ENCODE measurements at regions not wholly inside any gene's neighbourhood (a gene's known extent, or its start where the extent isn't known, plus 50 kb on each side); places are given as distances from the start of the nearest gene placed in this dataset.

- no peaks in the 10 kb centered on the region for H3K27me3 ChIP-seq (ENCODE audit: control insufficient read depth in 1 of 2, insufficient read depth in 2 of 2, low read length in 2 of 2)
- ChIA-PET POLR2A (no interaction called here), CTCF (ENCODE audit: low intra/inter-chr PET ratio, low total read pairs) (no interaction called here)
- in situ Hi-C loops (cut with HindIII; ENCODE audit: extremely low pct_ligation_motif_present, low pct_unique_long_range_greater_than_20kb) = no loop called here
- intact Hi-C loops (cut with micrococcal nuclease; ENCODE audit: unreplicated experiment) = no loop called here
- TF ChIP-seq MNT (IDR thresholded peaks at IDR 0.05) (peak; percentile 57), JARID2 (CRISPR knock-in tag; IDR thresholded peaks at IDR 0.05; ENCODE audit: insufficient replicate concordance) (no peak)
- WGBS (ENCODE audit: low lambda C conversion rate) = 98% methylated on average over 2 of the region's 2 CpGs
- no peaks in the 10 kb centered on the region for H3K9me3 ChIP-seq (ENCODE audit: low read length)
- DNase-seq (ENCODE audit: low spot score) (no peak), ATAC-seq (no peak), FAIRE-seq (no peak)
- H3K4me3 ChIP-seq (replicated peaks in 1 of 3; ENCODE audit: insufficient read depth in 1 of 3, low read depth in 2 of 3, low read length in 3 of 3) = no peak overlapping the region
- no peak overlapping the region for H3K4me2 ChIP-seq (ENCODE audit: low read depth, low read length)
- no peak overlapping the region for H3K27ac ChIP-seq (ENCODE audit: extremely low read length, insufficient read depth, low read length)
- BruUV-seq (replicated peaks) = no TSS peak
- H2AFZ ChIP-seq (ENCODE audit: low read length) = no peak overlapping the region
- no peaks in the 10 kb centered on the region for H3K79me2 ChIP-seq (ENCODE audit: insufficient read depth, low read length)
- no peak overlapping the region for H3K9ac ChIP-seq (ENCODE audit: insufficient read depth, low read depth, low read length)
- H4K20me1 ChIP-seq (ENCODE audit: insufficient read depth, low read length) = no peaks in the 10 kb centered on the region
- H3K4me1 ChIP-seq (ENCODE audit: insufficient read depth, low read length) = peaks cover 14% of the 10 kb centered on the region
- peaks cover 0 to 4% of the 10 kb centered on the region in 2 experiments; a peak in 1 of 5 replicates for H3K36me3 ChIP-seq (replicated peaks in 1 of 2; ENCODE audit: control insufficient read depth in 1 of 2, insufficient read depth in 2 of 2, low read length in 2 of 2)
Observed at GRCh38 chr1:95180371-95180770, 53.6 kb upstream of the RWDD3 start.

- H4K20me1 ChIP-seq (ENCODE audit: insufficient read depth, low read length) = no peaks in the 10 kb centered on the region
- no peak overlapping the region for H3K27ac ChIP-seq (ENCODE audit: extremely low read length, insufficient read depth, low read length)
- DNase-seq (ENCODE audit: low spot score) (no peak), ATAC-seq (no peak), FAIRE-seq (no peak)
- no peak overlapping the region for H3K9ac ChIP-seq (ENCODE audit: insufficient read depth, low read depth, low read length)
- no TSS peak for BruUV-seq (replicated peaks)
- H3K4me1 ChIP-seq (ENCODE audit: insufficient read depth, low read length) = peaks cover 14% of the 10 kb centered on the region
- in situ Hi-C loops (cut with HindIII; ENCODE audit: extremely low pct_ligation_motif_present, low pct_unique_long_range_greater_than_20kb) (no loop called here), intact Hi-C loops (cut with micrococcal nuclease; ENCODE audit: unreplicated experiment) (no loop called here)
- no peak overlapping the region for H3K4me2 ChIP-seq (ENCODE audit: low read depth, low read length)
- H3K4me3 ChIP-seq (replicated peaks in 1 of 3; ENCODE audit: insufficient read depth in 1 of 3, low read depth in 2 of 3, low read length in 3 of 3) = no peak overlapping the region
- H2AFZ ChIP-seq (ENCODE audit: low read length) = no peak overlapping the region
- peaks cover 0 to 4% of the 10 kb centered on the region in 2 experiments; a peak in 1 of 5 replicates for H3K36me3 ChIP-seq (replicated peaks in 1 of 2; ENCODE audit: control insufficient read depth in 1 of 2, insufficient read depth in 2 of 2, low read length in 2 of 2)
- no peaks in the 10 kb centered on the region for H3K9me3 ChIP-seq (ENCODE audit: low read length)
- CTCF ChIA-PET (ENCODE audit: low intra/inter-chr PET ratio, low total read pairs) = no interaction called here
- H3K79me2 ChIP-seq (ENCODE audit: insufficient read depth, low read length) = no peaks in the 10 kb centered on the region
- POLR2A ChIA-PET = no interaction called here
- H3K27me3 ChIP-seq (ENCODE audit: control insufficient read depth in 1 of 2, insufficient read depth in 2 of 2, low read length in 2 of 2) = no peaks in the 10 kb centered on the region
- TF ChIP-seq ZBTB38 (CRISPR knock-in tag; IDR thresholded peaks at IDR 0.05) = no peak
- no peak for TF ChIP-seq SRSF4 (IDR thresholded peaks at IDR 0.05; ENCODE audit: low read depth, low read length, poor library complexity, severe bottlenecking)
- no peak for TF ChIP-seq NCOA5 (CRISPR knock-in tag; IDR thresholded peaks at IDR 0.05)
- TF ChIP-seq ZNF773 (CRISPR knock-in tag; IDR thresholded peaks at IDR 0.05; ENCODE audit: borderline replicate concordance) = no peak
- TF ChIP-seq GABPB1 (CRISPR knock-in tag; IDR thresholded peaks at IDR 0.05) = no peak
- TF ChIP-seq CREM (IDR thresholded peaks at IDR 0.05) = no peak
- TF ChIP-seq CREM (CRISPR knock-in tag; IDR thresholded peaks at IDR 0.05) = no peak
- no peak for TF ChIP-seq ZNF816 (CRISPR knock-in tag; IDR thresholded peaks at IDR 0.05; ENCODE audit: borderline replicate concordance)
- TF ChIP-seq CHD2 (IDR thresholded peaks at IDR 0.05; ENCODE audit: low read depth, low read length) = no peak
- TF ChIP-seq ZNF616 (CRISPR knock-in tag; IDR thresholded peaks at IDR 0.05; ENCODE audit: low read depth) = no peak
- no peak for TF ChIP-seq ZKSCAN5 (CRISPR knock-in tag; IDR thresholded peaks at IDR 0.05)
- TF ChIP-seq ZNF605 (CRISPR knock-in tag; IDR thresholded peaks at IDR 0.05) = no peak
- TF ChIP-seq ZNF343 (CRISPR knock-in tag; IDR thresholded peaks at IDR 0.05) = no peak
Observed at GRCh38 chr1:95181096-95181495, 52.9 kb upstream of the RWDD3 start.

Measured in HepG2 (cell line).